ENCODE measurements at regions not wholly inside any gene's neighbourhood (a gene's known extent, or its start where the extent isn't known, plus 50 kb on each side); places are given as distances from the start of the nearest gene placed in this dataset.

DNA sequence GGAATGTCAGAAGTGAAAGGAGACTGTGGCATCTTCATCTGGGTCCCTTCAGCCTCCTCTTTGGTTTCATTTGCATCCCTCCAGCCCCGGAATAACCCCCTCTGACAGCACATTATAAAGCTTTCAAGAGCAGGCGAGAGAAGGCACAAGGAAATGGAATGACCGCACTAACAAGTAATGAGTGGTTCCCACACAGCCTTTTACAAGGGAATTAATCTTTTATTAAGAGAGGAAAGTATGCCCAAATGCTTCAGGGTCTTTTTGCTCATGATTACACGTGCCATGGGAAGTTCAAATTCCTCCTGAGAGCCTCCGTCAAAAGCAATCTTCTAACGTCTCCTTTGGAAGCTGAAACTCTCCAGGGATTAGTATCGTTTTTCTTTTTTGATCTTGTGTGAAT lies 347.0 kb downstream of the BTBD3 start:
- no peak for DNase-seq (ENCODE audit: extremely low read depth, low read depth)

DNA sequence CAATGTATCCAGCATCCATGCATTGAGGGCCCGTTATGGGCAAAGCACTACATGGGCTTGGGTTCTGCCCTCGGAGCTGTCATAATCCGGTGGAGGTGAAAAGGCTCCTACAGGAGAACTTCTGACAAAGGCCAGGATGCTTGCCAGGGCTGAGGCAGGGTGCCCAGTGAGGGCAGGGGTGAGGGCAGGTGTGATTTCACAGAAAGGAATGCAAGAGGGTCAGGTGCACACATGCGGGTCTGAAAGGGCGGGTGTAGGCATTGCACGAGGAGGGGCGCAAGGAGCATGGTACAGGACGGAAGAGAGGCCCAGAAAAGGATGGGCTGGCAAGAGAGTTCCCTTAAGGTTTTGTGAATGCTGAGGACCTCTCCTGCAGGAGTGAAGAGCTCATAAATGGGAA lies 348.0 kb downstream of the BTBD3 start:
- no peak for DNase-seq (ENCODE audit: extremely low read depth, low read depth)

DNA sequence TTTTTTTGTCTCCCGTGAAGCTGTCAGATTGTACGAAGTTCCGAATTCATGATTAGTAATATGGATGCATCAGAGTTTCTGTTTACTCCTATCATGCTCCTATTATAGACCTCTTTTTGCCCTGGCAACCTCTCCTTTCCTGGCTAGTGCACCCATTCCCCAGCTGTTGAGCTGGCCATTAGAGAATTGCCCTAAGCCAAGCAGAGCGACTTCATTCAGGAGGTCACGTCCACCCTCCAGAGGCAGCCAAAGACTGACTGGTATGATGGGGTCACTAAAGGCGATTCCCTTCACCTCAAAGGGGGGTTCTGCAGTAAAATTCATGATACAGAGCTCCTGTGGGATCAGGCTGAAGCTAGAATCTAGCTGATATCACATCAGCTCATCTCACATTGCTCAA lies 351.9 kb downstream of the BTBD3 start:
- no peak for DNase-seq (ENCODE audit: extremely low read depth, low read depth)

DNA sequence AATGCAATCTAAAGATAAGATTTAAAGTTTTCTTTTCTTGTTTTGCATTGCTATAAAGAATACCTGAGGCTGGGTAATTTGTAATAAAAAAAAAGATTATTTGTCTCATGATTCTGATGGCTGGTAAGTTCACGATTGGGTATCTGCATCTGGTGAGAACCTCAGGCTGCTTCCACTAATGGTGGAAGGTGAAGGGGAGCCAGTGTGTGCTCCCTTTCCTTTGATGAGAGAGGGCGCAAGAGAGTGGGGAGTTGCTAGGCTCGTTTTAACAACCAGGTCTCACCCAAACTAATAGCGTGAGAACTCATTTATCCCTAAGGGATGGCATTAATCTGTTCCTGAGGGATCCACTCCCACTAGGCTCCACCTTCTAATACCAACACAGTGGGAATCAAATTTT lies 353.2 kb downstream of the BTBD3 start:
- DNase-seq (ENCODE audit: extremely low read depth, low read depth) = no peak

DNA sequence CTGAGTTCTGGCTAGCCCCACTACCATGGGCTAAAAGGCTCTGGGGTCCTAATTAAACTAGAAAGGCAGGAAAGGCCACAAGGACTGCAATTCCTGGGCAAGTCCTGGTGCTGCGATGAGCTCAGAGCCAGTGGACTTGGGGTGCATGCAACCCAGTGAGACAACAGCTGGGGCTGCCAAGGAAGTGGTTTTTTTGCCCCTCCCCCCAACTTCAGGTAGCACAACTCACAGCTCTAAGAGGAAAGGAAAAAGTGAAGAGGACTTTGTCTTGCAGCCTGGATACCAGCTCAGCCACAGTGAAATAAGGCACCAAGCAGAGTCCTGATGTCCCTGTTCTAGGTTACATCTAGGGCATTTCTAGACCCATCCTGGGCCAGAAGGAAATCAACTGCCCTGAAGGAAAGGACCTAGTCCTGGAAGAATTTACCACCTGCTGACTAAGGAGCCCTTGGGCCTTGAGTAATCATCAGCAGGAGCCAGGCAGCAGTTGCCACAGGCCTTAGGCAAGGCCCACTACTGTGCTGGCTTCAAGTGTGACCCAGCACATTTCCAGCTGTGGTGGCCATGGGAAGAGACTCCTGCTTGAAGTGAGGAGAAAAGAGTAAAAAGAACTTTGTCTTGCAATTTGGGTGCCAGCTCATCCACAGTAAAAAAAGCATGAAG lies 358.4 kb downstream of the BTBD3 start:
- no peak for DNase-seq (ENCODE audit: extremely low read depth, low read depth)

DNA sequence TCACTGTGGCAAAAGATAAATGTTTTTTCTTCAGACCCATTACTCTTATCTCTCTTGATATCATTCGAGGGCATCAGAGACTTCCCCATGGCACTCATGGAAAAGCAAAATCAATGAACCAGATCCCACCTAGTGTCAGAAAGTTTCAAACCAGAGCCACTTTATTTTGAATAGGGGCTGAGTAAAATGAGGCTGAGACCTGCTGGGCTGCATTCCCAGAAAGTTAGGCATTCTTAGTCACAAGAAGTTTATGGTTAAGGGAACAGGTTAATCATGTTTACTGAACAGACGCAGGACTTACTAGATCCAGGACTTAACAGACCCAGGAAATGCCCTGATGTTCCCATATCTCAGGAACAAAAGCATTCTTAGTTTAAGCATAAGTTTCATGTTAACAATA lies 369.9 kb downstream of the BTBD3 start:
- DNase-seq (ENCODE audit: extremely low read depth, low read depth) = no peak

DNA sequence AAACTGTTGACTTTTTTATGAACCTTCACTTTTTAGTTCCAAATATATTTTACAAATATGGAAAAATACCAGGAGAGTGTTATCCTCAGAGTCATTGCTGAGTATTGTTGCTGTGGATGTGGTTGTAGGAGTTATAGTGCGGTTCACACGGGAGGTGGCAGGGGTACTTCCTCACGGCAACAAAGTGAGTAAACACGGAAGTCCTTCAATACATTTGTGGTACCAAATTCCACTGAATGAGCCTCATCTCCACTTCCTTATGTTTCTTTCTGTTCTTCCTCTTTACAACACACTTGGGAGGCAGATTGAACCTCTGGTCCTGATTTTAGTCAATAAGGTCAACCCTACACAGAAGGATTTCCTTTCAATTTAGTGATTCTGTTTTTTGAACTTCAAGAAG lies 371.8 kb downstream of the BTBD3 start:
- no peak for DNase-seq (ENCODE audit: extremely low read depth, low read depth)

DNA sequence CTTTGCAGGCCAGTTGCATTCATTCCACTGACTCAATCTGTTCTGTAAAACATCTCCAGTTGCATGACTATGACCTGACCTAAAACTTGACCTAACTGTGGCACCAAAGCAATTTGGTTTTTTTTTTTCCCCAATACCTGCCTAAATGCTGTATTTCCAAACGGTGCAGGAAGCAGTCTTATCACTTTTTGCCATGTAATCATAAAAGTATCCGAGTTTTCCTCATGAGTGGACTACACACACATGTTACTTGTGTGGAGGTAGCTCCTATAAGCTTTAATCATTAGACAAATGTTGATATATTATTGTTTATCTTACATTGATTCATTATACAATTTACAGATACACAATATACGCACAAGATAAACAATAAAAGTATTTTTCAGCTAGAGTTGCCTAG lies 373.7 kb downstream of the BTBD3 start:
- no peak for DNase-seq (ENCODE audit: extremely low read depth, low read depth)

DNA sequence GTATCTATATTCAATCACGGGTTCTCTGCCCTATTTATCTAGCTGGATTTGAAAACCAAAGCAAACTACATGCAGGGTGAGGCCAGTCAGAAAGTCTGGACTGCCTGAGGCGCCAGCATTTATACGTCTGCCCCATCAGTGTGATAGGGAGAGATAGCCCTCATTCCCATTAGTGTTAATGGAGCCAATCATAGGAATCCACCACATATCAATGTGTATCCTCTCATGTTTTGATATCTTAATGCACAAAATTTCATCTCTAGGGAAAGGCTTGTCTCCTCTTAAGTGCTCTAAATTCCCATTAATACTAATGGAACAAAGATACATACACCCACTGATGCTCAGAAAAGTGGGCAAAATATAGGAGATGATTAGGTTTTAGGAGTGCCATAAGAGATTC lies 376.2 kb downstream of the BTBD3 start:
- DNase-seq (ENCODE audit: extremely low read depth, low read depth) = no peak

DNA sequence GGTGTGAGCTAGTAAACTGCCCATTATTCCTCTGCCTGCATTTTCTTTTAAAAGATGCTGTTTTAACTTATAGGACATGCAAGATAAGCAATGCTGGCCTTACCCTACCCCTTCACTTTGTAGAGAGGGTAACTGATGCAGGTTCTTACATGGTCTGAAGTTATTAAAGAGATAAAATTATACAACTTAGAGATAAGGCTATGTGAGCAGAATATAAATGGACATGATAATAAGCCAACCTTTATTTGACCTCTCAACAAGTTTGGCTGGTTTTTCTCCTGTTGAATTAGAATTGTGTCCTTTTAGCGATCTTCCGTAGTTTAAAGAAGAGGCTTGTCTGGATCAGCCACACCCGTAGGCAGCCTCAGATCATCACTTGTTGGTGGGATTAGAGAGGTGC lies 377.0 kb downstream of the BTBD3 start:
- no peak for DNase-seq (ENCODE audit: extremely low read depth, low read depth)

DNA sequence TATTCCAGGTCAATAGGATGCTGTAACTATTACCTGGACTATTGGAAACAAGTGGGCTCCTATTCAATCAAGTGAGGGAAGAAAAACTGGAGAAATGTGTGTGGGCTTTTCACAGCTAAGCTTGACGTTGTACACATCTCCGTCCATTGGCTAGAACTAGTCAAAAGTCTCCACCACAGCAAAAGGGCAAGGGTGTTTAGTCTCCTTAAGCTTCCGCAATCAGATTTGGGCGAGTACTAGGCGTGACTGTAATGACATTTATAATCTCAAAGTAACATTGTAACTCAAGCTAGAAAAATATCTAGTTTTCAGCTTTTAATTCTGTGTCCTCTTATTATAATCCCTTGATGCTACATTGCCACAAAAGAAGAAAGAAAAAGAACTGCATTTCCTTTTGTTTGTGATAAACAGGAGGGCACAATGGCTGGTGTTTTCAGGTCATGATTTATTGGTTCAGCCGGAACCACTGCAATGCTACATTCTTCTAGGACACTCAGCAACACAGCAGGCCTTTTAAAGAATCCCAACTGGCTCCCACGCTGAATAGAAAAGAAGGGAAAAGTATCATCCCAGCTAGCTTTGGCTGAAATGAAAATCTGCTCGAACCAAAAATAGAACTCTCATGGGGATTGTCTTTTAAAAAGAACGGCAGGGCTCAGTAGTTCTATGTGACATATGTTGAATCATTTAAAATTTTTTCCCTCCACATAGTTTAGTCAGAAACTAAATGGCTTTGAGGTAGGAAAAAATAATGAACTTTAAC lies 387.7 kb downstream of the BTBD3 start:
- no peak for DNase-seq (ENCODE audit: extremely low read depth, low read depth)

DNA sequence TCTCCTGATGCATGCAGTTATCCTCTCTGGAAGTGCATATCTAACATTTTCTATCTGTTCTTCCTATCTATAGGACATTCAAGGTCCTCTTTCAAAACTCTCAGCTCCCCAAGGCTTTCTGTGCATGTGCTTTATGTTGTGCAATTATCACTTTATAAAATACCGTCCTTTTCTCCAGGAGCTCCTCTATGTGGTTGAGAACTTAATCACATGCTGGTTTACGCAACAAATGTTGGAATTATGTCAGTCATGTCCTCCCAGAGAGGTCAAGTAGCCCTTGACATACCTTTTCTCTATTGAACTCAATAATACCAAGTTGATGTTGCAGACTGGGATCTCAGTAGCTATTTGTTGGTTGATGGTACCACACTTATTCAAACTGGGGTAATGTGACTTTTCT lies 388.4 kb downstream of the BTBD3 start:
- no peak for DNase-seq (ENCODE audit: extremely low read depth, low read depth)

DNA sequence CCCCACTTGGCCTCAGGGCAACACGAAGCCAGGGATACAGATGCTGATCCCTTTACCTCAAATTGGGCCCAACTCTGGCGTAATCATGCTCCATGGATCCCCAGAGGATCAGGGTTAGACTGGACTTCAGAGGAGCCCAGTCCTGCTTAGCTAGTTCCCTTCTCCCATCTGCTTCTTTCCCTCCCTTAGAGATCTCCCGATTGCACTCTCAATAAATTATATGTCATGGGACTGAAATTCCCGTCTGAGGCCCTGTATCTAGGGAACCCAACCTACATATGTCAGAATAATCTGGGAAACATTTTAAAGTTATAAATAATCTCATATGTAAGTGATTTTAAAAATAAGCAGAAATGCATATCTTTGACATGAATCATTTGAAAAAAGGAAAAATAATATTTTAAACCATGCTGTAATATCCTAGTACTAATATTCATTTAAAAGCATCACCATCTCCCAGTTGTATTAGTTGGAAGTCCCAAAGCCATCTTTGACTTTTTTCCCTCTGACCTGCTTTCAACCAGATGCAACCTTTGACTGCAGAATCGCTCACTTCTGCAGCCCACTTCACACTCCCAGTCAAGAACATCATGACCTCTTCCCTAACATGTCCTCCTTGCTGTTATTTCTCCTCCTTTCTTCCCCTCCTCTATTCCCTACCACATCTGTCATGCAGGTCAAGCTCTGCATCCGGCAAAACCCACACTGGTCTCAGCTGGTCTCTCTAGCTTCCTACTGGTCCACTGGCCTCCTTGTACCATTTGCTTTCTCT lies 393.6 kb downstream of the BTBD3 start:
- no peak for DNase-seq (ENCODE audit: extremely low read depth, low read depth)

DNA sequence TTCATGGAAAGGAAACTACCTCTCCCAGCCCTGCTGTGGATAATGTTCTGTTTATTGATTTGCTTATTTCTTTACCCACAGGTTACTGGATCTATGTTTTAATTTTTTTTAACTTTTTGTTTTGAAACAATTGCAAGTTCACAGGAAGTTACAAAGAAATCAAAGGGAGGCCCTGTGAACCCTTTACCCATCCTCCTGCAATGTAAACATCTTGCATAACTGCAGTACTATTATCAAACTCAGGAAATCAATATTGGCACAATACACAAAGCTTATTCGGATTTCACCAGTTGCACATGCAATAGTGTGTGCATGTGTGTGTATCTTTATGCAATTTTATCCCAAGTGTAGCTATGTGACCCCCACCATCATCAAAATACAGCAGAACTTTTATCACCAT lies 398.0 kb downstream of the BTBD3 start:
- DNase-seq (ENCODE audit: extremely low read depth, low read depth) = no peak

DNA sequence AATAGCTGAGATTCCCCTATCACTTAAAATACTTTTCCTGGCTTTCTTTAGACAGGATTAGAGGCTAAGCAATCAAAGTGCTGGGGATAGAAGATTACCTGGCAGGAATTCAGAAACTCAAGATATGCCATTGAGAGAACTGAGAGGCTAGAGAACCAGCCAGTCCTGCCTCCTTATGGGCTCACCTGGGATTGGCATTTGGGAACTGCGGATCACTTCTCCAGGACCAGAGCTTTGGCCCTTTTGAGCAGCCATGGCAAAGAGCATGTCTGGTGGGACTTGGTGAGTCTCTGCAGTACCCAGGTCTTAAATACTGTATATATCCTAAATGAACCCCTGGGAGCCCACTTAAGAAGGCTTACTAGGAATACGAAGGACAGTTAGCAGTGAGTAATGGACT lies 399.1 kb downstream of the BTBD3 start:
- no peak for DNase-seq (ENCODE audit: extremely low read depth, low read depth)

DNA sequence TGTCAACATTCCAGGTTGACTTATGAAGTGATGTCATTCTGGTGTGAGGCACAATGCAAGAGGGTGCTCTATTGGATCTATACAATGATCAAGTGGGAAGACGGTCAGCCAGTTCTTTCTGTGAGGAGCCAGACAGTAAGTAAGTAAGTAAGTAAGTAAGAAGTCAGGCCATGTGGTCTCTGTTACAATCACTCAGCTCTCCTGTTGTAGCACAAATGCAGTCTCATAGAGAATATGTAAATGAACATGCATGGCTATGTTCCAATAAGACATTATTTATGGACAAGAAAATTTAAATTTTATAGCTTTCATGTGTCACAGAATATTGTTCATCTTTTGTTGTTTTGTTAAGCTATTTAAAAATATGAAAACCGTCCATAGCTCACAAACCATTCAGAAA lies 399.7 kb downstream of the BTBD3 start:
- DNase-seq (ENCODE audit: extremely low read depth, low read depth) = no peak

DNA sequence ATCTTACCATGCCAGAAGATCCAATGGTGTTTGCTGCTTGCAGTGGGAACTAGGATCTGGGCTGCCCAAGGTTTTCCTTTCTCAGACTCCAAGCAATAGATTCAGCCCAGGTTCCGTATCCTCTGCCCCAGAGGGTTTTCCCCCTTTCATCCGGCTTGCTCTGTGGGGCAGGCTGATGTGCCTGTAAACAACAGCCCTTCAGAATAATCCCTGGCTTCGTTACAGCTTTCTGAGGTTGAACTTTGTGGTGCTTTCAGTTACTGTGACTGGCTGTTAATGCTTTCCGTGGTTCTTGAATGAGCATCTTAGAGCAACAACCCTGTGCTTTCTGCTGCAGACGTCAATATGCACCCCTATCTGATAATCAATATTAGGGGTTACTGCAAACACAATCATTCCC lies 400.4 kb downstream of the BTBD3 start:
- DNase-seq (ENCODE audit: extremely low read depth, low read depth) = no peak

DNA sequence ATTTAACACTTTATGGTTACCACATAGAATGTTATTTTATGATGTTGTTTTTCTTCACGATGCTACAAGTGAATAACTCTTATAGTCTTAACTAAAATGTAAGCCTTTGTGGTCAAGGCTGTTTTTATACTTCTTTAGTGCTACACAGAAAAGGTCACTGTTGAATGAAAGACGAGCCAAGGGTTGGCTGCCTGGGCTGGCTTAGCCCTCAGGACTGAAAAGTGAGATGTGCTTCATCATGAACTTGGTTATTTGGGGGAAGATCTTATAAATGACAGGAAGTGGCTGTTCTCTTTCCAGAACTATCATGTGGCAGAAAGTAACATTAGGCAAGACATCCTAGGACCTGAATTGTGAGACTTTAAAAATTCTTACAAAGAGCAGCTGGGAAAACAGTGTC lies 404.0 kb downstream of the BTBD3 start:
- no peak for DNase-seq (ENCODE audit: extremely low read depth, low read depth)

DNA sequence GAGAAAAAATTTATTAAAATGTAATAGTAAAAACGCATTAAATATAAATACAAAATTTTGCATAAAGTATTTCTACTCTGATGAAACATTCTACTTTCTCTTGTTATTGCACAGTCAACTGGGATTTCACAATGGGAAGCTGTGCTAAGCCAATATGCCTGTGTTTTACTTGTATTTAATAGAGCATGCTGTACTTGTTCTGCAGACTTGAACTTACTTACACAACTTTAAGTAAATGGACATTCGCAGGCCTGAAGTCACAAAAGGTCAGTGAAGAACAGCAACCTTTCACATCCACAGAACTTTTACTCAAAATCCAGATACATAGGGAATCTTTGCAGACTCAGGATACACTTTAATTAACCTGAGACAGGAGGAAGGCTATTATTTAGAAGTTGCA lies 409.5 kb downstream of the BTBD3 start:
- DNase-seq (ENCODE audit: extremely low read depth, low read depth) = no peak

DNA sequence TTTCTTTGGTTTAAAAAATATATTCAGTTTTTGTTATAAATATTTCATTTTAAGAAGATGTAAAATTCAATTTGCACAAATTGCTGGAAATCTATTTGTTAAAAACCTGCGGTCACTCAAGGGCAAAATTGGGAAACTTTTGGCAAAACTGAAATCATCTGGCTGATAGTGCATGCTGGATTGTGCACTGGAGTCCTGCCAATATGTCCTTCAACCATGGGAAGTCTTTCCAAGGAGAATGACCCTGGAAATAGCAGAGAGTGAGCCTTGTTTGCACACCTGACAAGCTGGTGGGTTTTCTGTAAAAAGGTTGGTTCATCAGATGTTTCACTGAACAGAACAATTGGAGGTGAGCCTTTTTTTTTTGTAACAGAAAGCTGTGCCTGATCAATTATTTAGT lies 413.5 kb downstream of the BTBD3 start:
- no peak for DNase-seq (ENCODE audit: extremely low read depth, low read depth)

DNA sequence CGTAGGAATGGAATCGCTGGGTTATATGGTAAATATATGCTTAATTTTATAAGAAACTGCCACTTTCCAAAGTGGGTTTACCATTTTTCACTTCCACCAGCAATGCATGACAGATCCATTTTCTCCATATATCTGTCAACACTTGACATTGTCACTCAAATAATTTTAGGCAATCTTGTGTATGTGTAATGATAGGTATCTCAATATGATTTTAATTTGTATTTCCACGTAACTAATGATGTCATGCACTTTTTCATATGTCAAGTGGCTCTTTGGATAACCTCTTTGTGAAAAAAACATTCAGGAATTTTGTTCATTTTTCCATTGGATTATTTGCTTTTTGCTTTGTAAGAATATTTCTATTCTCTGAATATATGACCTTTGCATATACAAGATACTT lies 419.9 kb downstream of the BTBD3 start:
- no peak for DNase-seq (ENCODE audit: extremely low read depth, low read depth)

DNA sequence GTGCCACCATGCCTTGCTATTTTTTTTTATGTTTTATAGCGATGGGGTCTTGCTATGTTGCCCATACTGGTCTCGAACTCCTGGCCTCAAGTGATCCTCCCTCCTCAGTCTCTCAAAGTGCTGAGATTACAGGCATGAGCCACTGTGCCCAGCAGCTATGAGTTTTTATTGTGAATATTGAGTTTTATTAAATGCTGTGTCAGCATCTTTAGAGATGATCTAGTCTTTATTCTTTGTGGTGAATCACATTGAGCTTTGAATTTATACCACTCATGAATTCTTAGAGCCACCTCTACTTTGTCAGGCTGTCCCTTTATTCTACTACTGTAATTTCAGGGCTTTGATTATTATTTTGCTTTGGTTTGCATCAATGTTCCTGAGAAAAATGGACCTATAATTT lies 428.3 kb downstream of the BTBD3 start:
- DNase-seq (ENCODE audit: extremely low read depth, low read depth) = no peak

Measured in NCI-H460 (cell line).